Endothelial cell (in vitro differentiated cells): ENCODE measurements at regions not wholly inside any gene's neighbourhood (a gene's known extent, or its start where the extent isn't known, plus 50 kb on each side); places are given as distances from the start of the nearest gene placed in this dataset.

Experiments used
- DNase-seq: peaks from one replicate; pipeline ENCODE4 v3.0.0; 2021; ENCODE audit warnings: low spot score
- H3K27ac Mint-ChIP-seq: one replicate; pipeline ENCODE4 v1.8.0; 2021; ENCODE audit warnings: mixed read lengths, inconsistent platforms; ENCODE audit not compliant: unreplicated experiment
- H3K27me3 Mint-ChIP-seq: one replicate; pipeline ENCODE4 v1.8.0; 2021; ENCODE audit warnings: mild to moderate bottlenecking, moderate library complexity, mixed read lengths, inconsistent platforms; ENCODE audit not compliant: unreplicated experiment
- H3K36me3 Mint-ChIP-seq: one replicate; pipeline ENCODE4 v1.8.0; 2021; ENCODE audit warnings: mild to moderate bottlenecking, low read depth, mixed read lengths, inconsistent platforms; ENCODE audit not compliant: unreplicated experiment
- H3K4me1 Mint-ChIP-seq: one replicate; pipeline ENCODE4 v1.8.0; 2021; ENCODE audit warnings: mild to moderate bottlenecking, mixed read lengths, inconsistent platforms; ENCODE audit not compliant: unreplicated experiment
- H3K4me3 Mint-ChIP-seq: one replicate; pipeline ENCODE4 v1.8.0; 2021; ENCODE audit warnings: mild to moderate bottlenecking, mixed read lengths, inconsistent platforms; ENCODE audit not compliant: unreplicated experiment
- H3K9me3 Mint-ChIP-seq: one replicate; pipeline ENCODE4 v1.8.0; 2021; ENCODE audit warnings: mixed read lengths, inconsistent platforms; ENCODE audit not compliant: unreplicated experiment
- CTCF ChIP-seq: fragments of 200-600 bp; sonication (generic); IDR thresholded peaks from one replicate; pipeline ENCODE4 v1.5.0; 2021; ENCODE audit warnings: antibody characterized with exemption; ENCODE audit not compliant: unreplicated experiment

- peaks cover 3% of the 10 kb centered on the region for H3K27me3 Mint-ChIP-seq
- H3K9me3 Mint-ChIP-seq = no peaks in the 10 kb centered on the region
- TF ChIP-seq CTCF = no peak
- no peak for DNase-seq
- peaks cover 19% of the 10 kb centered on the region for H3K4me1 Mint-ChIP-seq
- H3K36me3 Mint-ChIP-seq = no peaks in the 10 kb centered on the region
- H3K4me3 Mint-ChIP-seq = no peak overlapping the region
- no peak overlapping the region for H3K27ac Mint-ChIP-seq
Measured at GRCh38 chr1:184859381-184860105, 104.9 kb upstream of the EDEM3 start.

DNA sequence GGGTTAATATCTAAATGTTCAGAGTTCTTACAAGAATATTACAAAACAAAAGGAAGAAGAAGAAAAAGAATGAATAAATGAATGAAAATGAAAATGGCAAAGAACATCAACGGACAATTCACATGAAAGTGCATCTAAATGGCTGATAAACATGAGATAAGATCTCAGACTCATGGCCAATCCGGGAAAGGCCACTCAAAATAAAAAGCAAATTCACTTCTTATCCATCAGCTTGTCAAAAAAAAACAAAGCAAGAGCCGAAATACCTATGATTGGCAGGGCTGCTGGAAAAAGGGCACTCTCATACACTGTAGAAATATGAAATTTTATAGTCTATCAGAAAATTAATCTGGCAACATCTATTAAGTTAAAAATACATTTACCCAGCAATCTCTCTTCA, 103.6 kb upstream of the EDEM3 start:
- no peak for TF ChIP-seq CTCF
- Mint-ChIP-seq H3K4me1 (peaks cover 19% of the 10 kb centered on the region), H3K27me3 (peaks cover 2% of the 10 kb centered on the region), H3K9me3 (no peaks in the 10 kb centered on the region), H3K4me3 (no peak overlapping the region), H3K36me3 (no peaks in the 10 kb centered on the region), H3K27ac (no peak overlapping the region)
- no peak for DNase-seq

DNA sequence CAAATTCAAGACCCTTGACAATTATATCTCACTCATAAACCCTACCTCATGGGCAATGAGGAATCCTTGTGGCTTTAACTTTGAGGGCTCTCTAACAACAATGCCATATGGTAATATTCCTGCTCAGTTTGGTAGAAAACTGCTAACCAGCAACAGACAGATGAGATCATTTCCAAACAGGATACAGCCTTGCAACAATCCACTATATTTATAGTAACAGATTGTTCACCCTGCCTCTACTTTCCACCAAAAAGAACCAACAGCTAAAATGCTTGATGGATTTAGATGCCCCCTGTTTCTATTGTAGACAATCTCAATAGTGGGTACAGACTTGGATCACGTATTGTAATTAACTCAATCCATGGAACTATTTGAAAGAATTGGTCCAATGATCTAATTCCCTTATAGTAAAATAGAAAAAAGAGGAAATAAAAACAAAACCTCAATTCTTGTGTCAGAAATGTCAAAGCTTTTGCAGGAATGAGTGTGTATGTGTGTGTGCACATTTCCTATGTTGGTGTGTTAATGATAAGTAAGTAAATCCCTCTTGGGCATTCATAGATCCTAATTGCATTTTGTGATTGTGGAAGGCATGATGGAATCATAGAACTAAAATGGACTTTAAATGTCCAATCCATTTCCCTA, 100.0 kb upstream of the EDEM3 start:
- Mint-ChIP-seq H3K36me3 (no peaks in the 10 kb centered on the region), H3K4me3 (no peak overlapping the region)
- DNase-seq = no peak

GRCh38 chr1:184854036-184854435, 99.4 kb upstream of the EDEM3 start:
- DNase-seq = no peak
- H3K27ac Mint-ChIP-seq = no peak overlapping the region
- H3K27me3 Mint-ChIP-seq = no peaks in the 10 kb centered on the region
- no peak overlapping the region for H3K4me3 Mint-ChIP-seq
- no peaks in the 10 kb centered on the region for H3K9me3 Mint-ChIP-seq
- H3K4me1 Mint-ChIP-seq = peaks cover 11% of the 10 kb centered on the region
- H3K36me3 Mint-ChIP-seq = no peaks in the 10 kb centered on the region
- no peak for TF ChIP-seq CTCF

More for the DNA sequence above, 100.0 kb upstream of the EDEM3 start:
- Mint-ChIP-seq H3K4me1 (peaks cover 11% of the 10 kb centered on the region), H3K27me3 (no peaks in the 10 kb centered on the region), H3K27ac (peak overlapping the region; percentile 48), H3K9me3 (no peaks in the 10 kb centered on the region)
- TF ChIP-seq CTCF = no peak
